HG03108 (cell line): ENCODE measurements at regions not wholly inside any gene's neighbourhood (a gene's known extent, or its start where the extent isn't known, plus 50 kb on each side); places are given as distances from the start of the nearest gene placed in this dataset.

Experiments
- ATAC-seq: cut with Tn5 transposase; IDR thresholded peaks from one replicate; pipeline ENCODE4 v1.9.1; 2021; ENCODE audit warnings: moderate library complexity; ENCODE audit not compliant: unreplicated experiment

- no peak for ATAC-seq
Observed at GRCh38 chr1:4306559-4307467, 347.6 kb upstream of the AJAP1 start.

- no peak for ATAC-seq
Observed at GRCh38 chr1:4307468-4307845, 347.0 kb upstream of the AJAP1 start.

- ATAC-seq: no peak
Observed at GRCh38 chr1:4307911-4308545, 346.4 kb upstream of the AJAP1 start.

- ATAC-seq: no peak
Observed at GRCh38 chr1:4308806-4309205, 345.6 kb upstream of the AJAP1 start.

GRCh38 chr1:4309676-4310320, 344.6 kb upstream of the AJAP1 start:
- ATAC-seq: no peak

GRCh38 chr1:4310396-4310923, 343.9 kb upstream of the AJAP1 start:
- ATAC-seq: no peak

GRCh38 chr1:4312024-4312423, 342.4 kb upstream of the AJAP1 start:
- no peak for ATAC-seq

- ATAC-seq: no peak
Observed at GRCh38 chr1:4315202-4315601, 339.2 kb upstream of the AJAP1 start.

GRCh38 chr1:4317207-4317606, 337.2 kb upstream of the AJAP1 start:
- no peak for ATAC-seq

GRCh38 chr1:4318720-4319119, 335.7 kb upstream of the AJAP1 start:
- no peak for ATAC-seq

GRCh38 chr1:4319496-4319895, 334.9 kb upstream of the AJAP1 start:
- ATAC-seq: no peak

- no peak for ATAC-seq
Observed at GRCh38 chr1:4322881-4323280, 331.5 kb upstream of the AJAP1 start.

- no peak for ATAC-seq
Observed at GRCh38 chr1:4323309-4323708, 331.1 kb upstream of the AJAP1 start.

GRCh38 chr1:4324525-4324924, 329.9 kb upstream of the AJAP1 start:
- no peak for ATAC-seq

GRCh38 chr1:4327142-4327541, 327.3 kb upstream of the AJAP1 start:
- ATAC-seq: no peak

- no peak for ATAC-seq
Observed at GRCh38 chr1:4328402-4329071, 325.9 kb upstream of the AJAP1 start.

GRCh38 chr1:4330805-4331766, 323.3 kb upstream of the AJAP1 start:
- no peak for ATAC-seq

GRCh38 chr1:4331767-4332163, 322.6 kb upstream of the AJAP1 start:
- ATAC-seq: no peak

GRCh38 chr1:4336507-4336906, 317.9 kb upstream of the AJAP1 start:
- ATAC-seq: no peak

GRCh38 chr1:4341421-4341820, 313.0 kb upstream of the AJAP1 start:
- no peak for ATAC-seq
